HEK293T (cell line): ENCODE measurements at regions not wholly inside any gene's neighbourhood (a gene's known extent, or its start where the extent isn't known, plus 50 kb on each side); places are given as distances from the start of the nearest gene placed in this dataset.

Experiments
- FOXK2 ChIP-seq: fragments of 450-650 bp; IDR thresholded peaks from 2 replicates; pipeline ENCODE4 v1.6.1; 2016; ENCODE audit warnings: mild to moderate bottlenecking
- SUZ12 ChIP-seq: fragments of 450-650 bp; IDR thresholded peaks from 2 replicates; pipeline ENCODE4 v1.6.1; 2016; ENCODE audit warnings: mild to moderate bottlenecking

DNA sequence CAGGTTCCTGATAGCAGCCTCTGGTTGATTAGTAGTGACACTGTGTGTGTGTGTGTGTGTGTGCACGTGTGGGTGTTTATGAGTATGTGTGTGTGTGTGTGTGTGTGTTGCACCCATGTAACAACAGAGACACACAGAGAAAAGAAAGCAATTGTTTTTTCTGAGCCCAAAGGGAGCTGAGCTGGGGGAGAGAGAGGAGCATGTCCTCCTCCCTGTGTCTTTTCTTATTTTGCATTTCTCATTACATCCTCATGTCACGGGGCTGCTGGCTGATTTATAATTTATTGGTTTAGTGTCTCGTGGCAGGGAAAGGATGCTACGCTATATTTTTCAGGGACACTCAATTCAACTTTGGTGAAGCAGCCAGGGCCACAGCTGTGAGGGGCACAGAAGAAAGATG, 511.4 kb downstream of the BCOR start:
- TF ChIP-seq SUZ12 (no peak), FOXK2 (no peak)
